Prostate gland (tissue), 2 donors: ENCODE measurements at regions not wholly inside any gene's neighbourhood (a gene's known extent, or its start where the extent isn't known, plus 50 kb on each side); places are given as distances from the start of the nearest gene placed in this dataset.

ENCODE experiments used
- DNase-seq: peaks from one replicate; pipeline ENCODE4 v3.0.0-alpha.2; 2019; ENCODE audit warnings: low spot score
- H3K27ac ChIP-seq, 2 donors: fragments of 200-600 bp; sonication (generic); 2 replicates each; pipeline ENCODE4 v1.5.1; 2017 to 2019
- H3K27me3 ChIP-seq: fragments of 200-600 bp; sonication (generic); replicated peaks from 2 replicates; pipeline ENCODE4 v1.5.1; 2019; ENCODE audit not compliant: insufficient read depth
- H3K36me3 ChIP-seq, 2 donors: fragments of 200-600 bp; sonication (generic); 1 replicate in 1 of 2; 2 replicates in 1 of 2; pipeline versions ENCODE4 v1.5.1 to v1.8.1; 2017 to 2019
- H3K4me1 ChIP-seq: fragments of 200-600 bp; sonication (generic); replicated peaks from 2 replicates; pipeline ENCODE4 v1.5.1; 2019
- H3K4me3 ChIP-seq, 2 donors: fragments of 200-600 bp; sonication (generic); 2 replicates each; pipeline ENCODE4 v1.5.1; 2017 to 2019
- H3K9me3 ChIP-seq: fragments of 200-600 bp; sonication (generic); 2 replicates; pipeline ENCODE4 v1.5.1; 2017
- POLR2A ChIP-seq: fragments of 450-650 bp; IDR thresholded peaks from one replicate; pipeline ENCODE4 v1.6.1; 2016; ENCODE audit warnings: antibody characterized with exemption, mild to moderate bottlenecking
- POLR2AphosphoS5 ChIP-seq: sonication (generic); formaldehyde crosslinking; IDR thresholded peaks from one replicate; pipeline ENCODE4 v1.6.1; 2017; ENCODE audit warnings: antibody characterized with exemption
- WGBS: methylation state at CpG from one replicate; pipeline ENCODE4 v1.1.5; 2018; 5-methylcytosine and 5-hydroxymethylcytosine counted together
- intact Hi-C: fragments of 100-400 bp; cut with DNase I; formaldehyde crosslinking; loops from one replicate; pipeline ENCODE4 v1.14.2; 2022
- TF ChIP-seq, protein P1 (sequence below), 4 experiments: fragments of 200-600 bp in 2 of 4; fragments of 450-650 bp in 2 of 4; sonication (generic) in 2 of 4; IDR thresholded peaks; 1 replicate in 3 of 4; 2 replicates in 1 of 4; pipeline ENCODE4 v1.5.1; 2016 to 2019; ENCODE audit warnings: antibody characterized with exemption in 4 of 4, mild to moderate bottlenecking in 2 of 4, moderate library complexity in 2 of 4

DNA sequence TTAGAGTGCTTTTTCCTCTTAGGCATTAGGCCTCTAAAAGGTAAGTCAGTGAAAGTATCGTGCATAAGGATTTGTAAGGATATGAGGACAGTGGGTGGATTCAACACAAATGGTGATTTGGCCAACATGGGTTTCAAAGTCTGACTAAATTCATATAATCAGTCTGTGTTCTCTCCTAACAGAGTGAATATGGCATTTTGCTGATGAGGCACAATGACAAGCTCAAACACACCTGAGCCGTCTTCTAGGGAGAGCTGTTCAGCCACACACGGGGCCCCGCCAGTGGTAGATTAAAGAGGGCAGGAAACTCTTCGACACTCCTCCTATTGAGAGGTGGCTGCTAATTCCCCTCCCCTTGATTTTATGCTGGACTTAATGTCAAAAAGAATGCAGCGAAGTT is 59.5 kb upstream of the PROKR2 start:
- WGBS: 75% methylated on average over 6 of the region's 6 CpGs
- H3K4me3 ChIP-seq: no peak overlapping the region
- no peak overlapping the region for H3K27ac ChIP-seq
- H3K4me1 ChIP-seq: no peaks in the 10 kb centered on the region
- no peaks in the 10 kb centered on the region for H3K27me3 ChIP-seq
- intact Hi-C loops: no loop called here
- H3K9me3 ChIP-seq: no peaks in the 10 kb centered on the region
- no peaks in the 10 kb centered on the region for H3K36me3 ChIP-seq
- TF ChIP-seq, protein P1, sequence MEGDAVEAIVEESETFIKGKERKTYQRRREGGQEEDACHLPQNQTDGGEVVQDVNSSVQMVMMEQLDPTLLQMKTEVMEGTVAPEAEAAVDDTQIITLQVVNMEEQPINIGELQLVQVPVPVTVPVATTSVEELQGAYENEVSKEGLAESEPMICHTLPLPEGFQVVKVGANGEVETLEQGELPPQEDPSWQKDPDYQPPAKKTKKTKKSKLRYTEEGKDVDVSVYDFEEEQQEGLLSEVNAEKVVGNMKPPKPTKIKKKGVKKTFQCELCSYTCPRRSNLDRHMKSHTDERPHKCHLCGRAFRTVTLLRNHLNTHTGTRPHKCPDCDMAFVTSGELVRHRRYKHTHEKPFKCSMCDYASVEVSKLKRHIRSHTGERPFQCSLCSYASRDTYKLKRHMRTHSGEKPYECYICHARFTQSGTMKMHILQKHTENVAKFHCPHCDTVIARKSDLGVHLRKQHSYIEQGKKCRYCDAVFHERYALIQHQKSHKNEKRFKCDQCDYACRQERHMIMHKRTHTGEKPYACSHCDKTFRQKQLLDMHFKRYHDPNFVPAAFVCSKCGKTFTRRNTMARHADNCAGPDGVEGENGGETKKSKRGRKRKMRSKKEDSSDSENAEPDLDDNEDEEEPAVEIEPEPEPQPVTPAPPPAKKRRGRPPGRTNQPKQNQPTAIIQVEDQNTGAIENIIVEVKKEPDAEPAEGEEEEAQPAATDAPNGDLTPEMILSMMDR (IDR thresholded peaks at IDR 0.05): no peak
- TF ChIP-seq POLR2AphosphoS5 (no peak), POLR2A (no peak)
- DNase-seq: no peak

DNA sequence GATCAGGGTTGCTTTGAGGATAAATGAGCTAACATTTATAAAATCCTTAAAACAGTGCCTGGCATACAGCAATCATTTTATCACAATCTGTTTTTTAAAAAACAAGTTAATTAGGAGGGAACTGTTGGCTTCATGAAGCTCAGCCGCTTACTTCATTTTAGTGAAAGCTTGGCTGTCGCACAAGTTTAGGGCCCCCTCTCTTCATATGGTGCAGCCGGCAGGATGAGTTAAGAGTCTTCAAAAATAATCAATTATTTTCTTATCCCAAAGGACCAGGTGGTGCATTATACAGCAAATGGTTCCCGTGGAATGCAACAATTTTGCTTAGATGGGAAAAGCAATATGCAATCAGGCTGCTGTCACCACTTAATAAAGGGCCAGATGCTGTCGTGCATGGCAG is 57.4 kb upstream of the PROKR2 start:
- H3K27ac ChIP-seq: no peak overlapping the region
- no peak overlapping the region for H3K4me3 ChIP-seq
- no peak for TF ChIP-seq POLR2A
- TF ChIP-seq, protein P1 (IDR thresholded peaks at IDR 0.05): no peak
- TF ChIP-seq POLR2AphosphoS5: no peak
- 76% methylated on average over 5 of the region's 5 CpGs for WGBS
- H3K27me3 ChIP-seq: no peaks in the 10 kb centered on the region
- H3K4me1 ChIP-seq: no peaks in the 10 kb centered on the region
- H3K36me3 ChIP-seq: no peaks in the 10 kb centered on the region
- intact Hi-C loops: no loop called here
- H3K9me3 ChIP-seq: no peaks in the 10 kb centered on the region
- DNase-seq: no peak

DNA sequence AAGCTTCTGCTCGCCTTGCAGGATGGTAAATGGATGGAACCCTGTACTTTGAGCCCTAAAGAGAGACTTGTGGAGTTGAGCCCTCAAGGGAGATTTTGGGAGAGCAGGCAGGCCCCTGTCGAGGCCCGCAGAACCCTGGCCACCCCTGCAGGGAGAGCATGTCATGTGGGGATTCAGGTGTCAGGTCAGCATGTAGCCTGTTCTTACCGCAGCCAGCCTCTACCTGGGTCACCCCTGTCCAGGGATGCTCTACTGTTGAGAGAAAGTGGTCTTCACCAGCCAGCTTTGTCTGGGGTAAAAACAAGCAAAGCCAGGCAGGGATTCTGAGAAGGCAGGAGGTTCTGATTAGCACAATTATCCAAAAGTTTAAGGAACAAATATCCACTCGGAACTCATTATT is 55.6 kb upstream of the PROKR2 start:
- Histone ChIP-seq H3K9me3 (no peaks in the 10 kb centered on the region), H3K27me3 (no peaks in the 10 kb centered on the region), H3K4me1 (no peaks in the 10 kb centered on the region), H3K27ac (no peak overlapping the region), H3K36me3 (no peaks in the 10 kb centered on the region), H3K4me3 (no peak overlapping the region)
- intact Hi-C loops: no loop called here
- WGBS: 82% methylated on average over 5 of the region's 5 CpGs
- TF ChIP-seq POLR2A (no peak), POLR2AphosphoS5 (no peak)
- TF ChIP-seq, protein P1 (IDR thresholded peaks at IDR 0.05): no peak
- no peak for DNase-seq

DNA sequence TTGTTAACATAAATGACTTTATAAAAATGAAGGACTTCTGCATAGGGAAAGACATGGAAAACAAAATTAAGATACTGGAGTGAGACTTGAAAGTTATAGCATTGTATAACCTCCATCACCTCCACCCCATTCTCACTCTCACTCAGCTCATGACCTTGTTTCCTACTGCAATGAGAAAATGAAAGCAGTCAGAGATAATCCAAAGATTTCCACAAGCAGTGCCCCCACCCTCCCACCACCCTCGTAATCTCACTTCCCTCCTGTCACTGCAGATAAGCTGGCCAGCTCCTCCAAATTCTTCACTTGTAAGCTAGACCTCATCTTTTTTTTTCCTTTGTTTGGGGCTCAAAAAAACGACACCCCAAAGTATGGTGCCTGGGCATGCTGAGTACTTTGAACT is 52.9 kb upstream of the PROKR2 start:
- no peak for DNase-seq
- 41% methylated on average over 2 of the region's 2 CpGs for WGBS
- Histone ChIP-seq H3K27ac (no peak overlapping the region), H3K36me3 (no peaks in the 10 kb centered on the region), H3K4me1 (no peaks in the 10 kb centered on the region), H3K27me3 (no peaks in the 10 kb centered on the region), H3K4me3 (no peak overlapping the region), H3K9me3 (no peaks in the 10 kb centered on the region)
- intact Hi-C loops: no loop called here
- TF ChIP-seq POLR2A (no peak), POLR2AphosphoS5 (no peak)
- TF ChIP-seq, protein P1 (IDR thresholded peaks at IDR 0.05): no peak
